EL (cell line): ENCODE measurements at regions not wholly inside any gene's neighbourhood (a gene's known extent, or its start where the extent isn't known, plus 50 kb on each side); places are given as distances from the start of the nearest gene placed in this dataset.

ENCODE experiments used
- DNase-seq: peaks from one replicate; pipeline ENCODE4 v3.0.0-alpha.2; 2016

DNA sequence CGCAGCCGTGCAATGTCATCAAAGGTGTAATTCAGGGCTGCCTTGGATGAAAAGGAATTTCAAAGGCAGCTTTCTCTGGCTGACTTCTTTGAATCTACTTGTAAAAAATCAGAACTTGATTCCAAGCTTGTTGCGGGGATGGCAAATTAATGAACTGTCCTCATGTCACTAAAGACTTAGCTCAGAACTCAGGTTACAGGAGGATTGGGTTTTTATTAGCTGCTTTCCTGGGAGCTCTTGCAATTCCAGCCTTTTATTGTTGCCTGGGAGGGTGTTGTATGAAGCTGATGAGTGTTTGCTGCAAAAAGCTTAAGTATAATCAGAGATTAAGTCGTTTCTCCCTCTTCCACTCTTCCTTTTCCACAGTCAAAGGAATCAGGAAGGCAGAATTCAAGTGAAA is 113.0 kb upstream of the CDH4 start:
- DNase-seq, result no peak

GRCh38 chr20:61140576-61140975 is 111.5 kb upstream of the CDH4 start:
- no peak for DNase-seq

- DNase-seq, result no peak
Measured at GRCh38 chr20:61146023-61146422, 106.0 kb upstream of the CDH4 start.

GRCh38 chr20:61149636-61150035 is 102.4 kb upstream of the CDH4 start:
- DNase-seq, result no peak

- DNase-seq, result no peak
Measured at GRCh38 chr20:61157301-61157700, 94.8 kb upstream of the CDH4 start.

DNA sequence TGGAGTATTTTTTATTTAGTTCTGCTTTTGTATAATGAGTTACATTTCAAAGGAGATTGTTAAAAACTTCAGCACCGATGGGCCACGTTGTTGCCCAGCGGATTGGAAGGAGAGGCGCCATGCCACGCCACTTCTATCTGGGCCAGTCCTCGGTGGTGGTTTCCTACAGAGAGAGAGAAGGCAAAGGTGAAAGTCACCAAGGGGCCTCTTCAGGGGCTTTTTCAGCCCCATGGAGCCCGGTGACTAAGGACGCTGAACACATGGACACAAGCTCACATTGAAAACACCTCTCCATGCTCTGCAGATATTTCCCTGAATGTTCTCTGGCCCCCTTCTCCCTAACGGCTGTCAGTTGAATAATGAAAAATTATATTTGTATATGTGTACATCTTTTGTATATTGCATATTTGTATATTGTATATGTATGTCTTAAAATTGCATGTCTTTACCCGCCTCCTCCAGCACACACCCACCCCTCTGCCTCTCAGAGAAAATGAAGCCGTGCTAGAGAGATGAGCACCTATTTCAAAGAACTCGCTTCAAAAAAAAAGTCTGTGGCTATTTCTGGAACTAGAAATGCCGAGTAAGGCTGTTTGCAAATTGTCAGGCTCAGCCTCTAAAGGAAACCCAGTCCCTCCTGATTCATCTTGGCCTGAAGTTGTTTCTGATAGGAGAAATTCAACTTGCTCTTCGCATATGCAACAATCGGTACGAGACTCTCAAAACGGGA is 91.9 kb upstream of the CDH4 start:
- no peak for DNase-seq

GRCh38 chr20:61161726-61162390 is 90.2 kb upstream of the CDH4 start:
- no peak for DNase-seq

DNA sequence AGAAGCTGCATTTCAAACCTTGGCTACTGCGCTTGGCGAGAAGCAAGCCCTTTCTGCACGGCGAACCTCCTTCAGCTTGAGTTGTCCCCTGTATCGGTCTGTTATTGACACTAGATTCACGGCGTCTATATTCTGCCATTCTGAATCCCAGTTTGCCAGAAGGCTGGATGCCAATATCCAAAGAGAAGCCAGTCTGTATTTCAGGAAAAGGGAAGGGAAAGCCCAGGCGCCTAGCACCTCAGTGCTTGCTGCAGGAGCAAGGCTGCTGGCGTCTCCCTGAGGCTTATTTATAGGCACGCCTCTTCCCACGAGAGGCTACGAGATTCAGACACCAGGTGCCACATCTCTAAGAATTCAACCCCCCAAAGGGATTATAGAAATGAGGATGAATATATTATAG is 89.6 kb upstream of the CDH4 start:
- DNase-seq, result no peak

- no peak for DNase-seq
Measured at GRCh38 chr20:61163031-61163430, 89.0 kb upstream of the CDH4 start.

GRCh38 chr20:61166324-61166723 is 85.7 kb upstream of the CDH4 start:
- peak; percentile 66 for DNase-seq

GRCh38 chr20:61168605-61169004 is 83.5 kb upstream of the CDH4 start:
- no peak for DNase-seq

- DNase-seq, result no peak
Measured at GRCh38 chr20:61169874-61170273, 82.2 kb upstream of the CDH4 start.

- DNase-seq, result no peak
Measured at GRCh38 chr20:61170496-61171320, 81.4 kb upstream of the CDH4 start.

DNA sequence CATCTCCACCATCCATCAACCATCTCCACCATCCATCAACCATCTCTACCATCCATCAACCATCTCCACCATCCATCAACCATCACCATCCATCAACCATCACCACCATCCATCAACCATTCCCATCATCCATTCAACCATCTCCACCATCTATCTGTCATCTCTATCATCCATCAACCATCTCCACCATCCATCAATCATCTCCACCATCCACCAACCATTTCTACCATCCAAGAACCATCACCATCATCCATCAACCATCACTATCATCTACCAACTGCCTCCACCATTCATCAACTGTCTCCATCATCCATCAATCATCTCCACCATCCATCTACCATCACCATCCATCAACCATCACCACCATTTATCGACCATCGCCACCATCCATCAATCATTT is 78.8 kb upstream of the CDH4 start:
- no peak for DNase-seq

GRCh38 chr20:61173961-61174725 is 77.9 kb upstream of the CDH4 start:
- DNase-seq, result peak; percentile 45

DNA sequence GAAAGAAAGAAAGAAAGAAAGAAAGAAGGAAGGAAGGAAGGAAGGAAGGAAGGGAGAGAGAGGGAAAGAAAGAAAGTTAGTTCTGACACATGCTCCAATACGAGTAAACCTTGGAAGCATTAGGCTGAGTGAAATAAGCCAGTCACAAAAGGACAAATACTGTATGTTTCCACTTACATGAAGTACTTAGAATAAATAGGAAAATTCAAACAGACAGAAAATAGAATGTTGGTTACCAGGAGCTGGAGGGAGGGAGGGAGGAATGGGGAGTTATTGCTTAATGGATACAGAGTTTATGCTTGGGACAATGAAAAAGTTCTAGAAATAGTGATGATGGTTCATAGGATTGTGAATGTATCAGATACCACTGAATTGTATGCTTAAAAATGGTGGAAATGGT is 75.2 kb upstream of the CDH4 start:
- no peak for DNase-seq

- DNase-seq, result no peak
Measured at GRCh38 chr20:61178551-61179071, 73.5 kb upstream of the CDH4 start.

- no peak for DNase-seq
Measured at GRCh38 chr20:61184194-61184593, 67.9 kb upstream of the CDH4 start.

- peak; percentile 42 for DNase-seq
Measured at GRCh38 chr20:61185181-61185580, 66.9 kb upstream of the CDH4 start.

- peak; percentile 99 for DNase-seq
Measured at GRCh38 chr20:61185841-61186601, 66.0 kb upstream of the CDH4 start.

DNA sequence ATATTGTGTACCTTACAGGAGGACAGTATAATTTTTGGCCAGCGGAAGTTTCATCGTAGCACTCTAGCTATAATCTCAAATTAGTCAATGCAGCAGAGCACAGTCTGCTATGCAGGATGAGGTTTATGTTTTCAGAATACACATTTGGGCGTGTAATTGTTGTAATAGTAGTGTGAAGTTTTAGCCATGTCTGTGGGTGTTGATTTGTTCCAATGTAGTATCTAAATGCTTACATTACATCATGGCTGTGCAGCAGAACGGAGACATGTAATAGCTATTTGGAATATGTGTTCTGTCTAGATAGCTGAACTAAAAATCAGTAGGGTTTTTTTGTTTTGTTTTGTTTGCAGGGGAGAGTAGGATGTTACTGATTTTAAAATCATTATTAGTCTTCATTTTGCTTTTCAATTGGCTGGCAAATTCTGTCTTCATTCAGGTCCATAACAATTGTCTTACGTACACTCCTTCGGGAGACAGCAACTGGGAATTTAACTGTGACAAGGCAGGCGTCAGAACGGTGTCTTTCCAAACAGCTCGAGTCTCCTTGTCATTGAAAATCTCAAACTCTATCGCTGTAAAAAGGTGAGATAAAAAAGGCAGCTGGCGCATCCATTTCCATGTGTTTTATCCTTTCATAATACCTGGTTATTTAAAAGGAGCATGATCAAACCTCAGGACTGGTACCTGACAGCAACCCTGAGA is 65.1 kb upstream of the CDH4 start:
- DNase-seq, result peak; percentile 28
